ENCODE measurements at regions not wholly inside any gene's neighbourhood (a gene's known extent, or its start where the extent isn't known, plus 50 kb on each side); places are given as distances from the start of the nearest gene placed in this dataset.

- Histone ChIP-seq H3K9me1 (ENCODE audit: insufficient read depth, low read length) (no peaks in the 10 kb centered on the region), H3K4me2 (ENCODE audit: low read depth, low read length) (no peak overlapping the region), H3K14ac (replicated peaks; ENCODE audit: low read depth, low read length) (no peak overlapping the region), H3K9me3 (ENCODE audit: control insufficient read depth, insufficient read depth, low read length) (no peaks in the 10 kb centered on the region), H2BK5ac (ENCODE audit: low read depth, low read length, poor library complexity, severe bottlenecking) (no peak overlapping the region), H4K91ac (ENCODE audit: insufficient read depth, low read depth, low read length) (no peak overlapping the region), H3K4ac (ENCODE audit: low read depth, low read length) (no peak overlapping the region), H2BK20ac (ENCODE audit: low read depth, low read length) (no peak overlapping the region), H3K56ac (ENCODE audit: extremely low read depth, insufficient read depth, low read length) (no peak overlapping the region), H3K4me3 (ENCODE audit: insufficient read depth, low read depth, low read length) (no peak overlapping the region), H3K27me3 (ENCODE audit: control insufficient read depth, insufficient read depth, low read length) (no peaks in the 10 kb centered on the region), H2AFZ (replicated peaks; ENCODE audit: low read length, poor library complexity) (no peak overlapping the region), H2AK5ac (ENCODE audit: low read depth, low read length) (no peak overlapping the region), H4K20me1 (ENCODE audit: insufficient read depth, low read length) (no peaks in the 10 kb centered on the region), H4K5ac (ENCODE audit: low read depth, low read length) (no peak overlapping the region), H4K8ac (ENCODE audit: low read depth in 2 of 2, low read length in 2 of 2) (no peak overlapping the region), H3K27ac (ENCODE audit: insufficient read depth, low read length) (no peak overlapping the region), H3K23ac (ENCODE audit: low read depth, low read length) (no peak overlapping the region), H3K79me1 (ENCODE audit: low read depth in 1 of 2, low read length in 2 of 2) (no peaks in the 10 kb centered on the region), H3K36me3 (ENCODE audit: control insufficient read depth, insufficient read depth, low read length) (no peaks in the 10 kb centered on the region), H3K18ac (ENCODE audit: low read depth, low read length) (no peak overlapping the region), H3K9ac (ENCODE audit: low read depth, low read length) (no peak overlapping the region), H3K4me1 (ENCODE audit: control insufficient read depth, insufficient read depth, low read length) (no peaks in the 10 kb centered on the region), H2BK15ac (ENCODE audit: low read depth, low read length) (no peak overlapping the region), H2AK9ac (replicated peaks; ENCODE audit: low read depth, low read length, poor library complexity) (no peak overlapping the region), H2BK120ac (ENCODE audit: low read depth, low read length) (no peak overlapping the region)
- ATAC-seq (ENCODE audit: low read depth) (no peak), DNase-seq (no peak)
- intact Hi-C loops (cut with micrococcal nuclease) (no loop called here), in situ Hi-C loops (cut with MboI; ENCODE audit: low sequenced_read_pairs) (no loop called here), dilution Hi-C loops (cut with HindIII; ENCODE audit: low sequenced_read_pairs, unreplicated experiment) (no loop called here)
- ChIA-PET CTCF (no interaction called here), POLR2A (ENCODE audit: unreplicated experiment) (no interaction called here)
- no TSS peak for BruUV-seq (replicated peaks)
- WGBS, 2 experiments (ENCODE audit: extremely low coverage in 2 of 2, insufficient read length in 1 of 2): no CpG with 5 or more reads among the region's 1 CpG
- TF ChIP-seq BHLHE40 (IDR thresholded peaks at IDR 0.05; ENCODE audit: low read depth, low read length): no peak
- TF ChIP-seq SMC3 (IDR thresholded peaks at IDR 0.05; ENCODE audit: low read depth, low read length): no peak
- no peak for TF ChIP-seq MXI1 (IDR thresholded peaks at IDR 0.05; ENCODE audit: borderline replicate concordance, low read depth, low read length)
- no peak for TF ChIP-seq CTCF (conservative IDR thresholded peaks at IDR 0.05; ENCODE audit: low read depth, low read length)
- no peak for TF ChIP-seq CEBPB (IDR thresholded peaks at IDR 0.05; ENCODE audit: low read depth, low read length)
- TF ChIP-seq ELK1 (IDR thresholded peaks at IDR 0.05; ENCODE audit: borderline replicate concordance, low read depth, low read length): no peak
- TF ChIP-seq RAD21 (IDR thresholded peaks at IDR 0.05; ENCODE audit: low read length): no peak
- TF ChIP-seq, protein P1, sequence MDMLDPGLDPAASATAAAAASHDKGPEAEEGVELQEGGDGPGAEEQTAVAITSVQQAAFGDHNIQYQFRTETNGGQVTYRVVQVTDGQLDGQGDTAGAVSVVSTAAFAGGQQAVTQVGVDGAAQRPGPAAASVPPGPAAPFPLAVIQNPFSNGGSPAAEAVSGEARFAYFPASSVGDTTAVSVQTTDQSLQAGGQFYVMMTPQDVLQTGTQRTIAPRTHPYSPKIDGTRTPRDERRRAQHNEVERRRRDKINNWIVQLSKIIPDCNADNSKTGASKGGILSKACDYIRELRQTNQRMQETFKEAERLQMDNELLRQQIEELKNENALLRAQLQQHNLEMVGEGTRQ (IDR thresholded peaks at IDR 0.05; ENCODE audit: low read depth, low read length): no peak
- no peak for TF ChIP-seq RCOR1 (IDR thresholded peaks at IDR 0.05; ENCODE audit: insufficient replicate concordance, low read length)
- TF ChIP-seq CHD1 (IDR thresholded peaks at IDR 0.05; ENCODE audit: low read depth, low read length): no peak
- no peak for TF ChIP-seq POLR2A (IDR thresholded peaks at IDR 0.05; ENCODE audit: low read depth, low read length)
- no peak for TF ChIP-seq FOS (IDR thresholded peaks at IDR 0.05; ENCODE audit: low read depth, low read length)
- no peak for TF ChIP-seq MAZ (IDR thresholded peaks at IDR 0.05; ENCODE audit: borderline replicate concordance, low read depth, low read length)
- TF ChIP-seq MAFK (IDR thresholded peaks at IDR 0.05; ENCODE audit: low read depth, low read length): no peak
- no peak for TF ChIP-seq RFX5 (IDR thresholded peaks at IDR 0.05; ENCODE audit: low read depth, low read length)
- no peak for TF ChIP-seq NFE2L2 (IDR thresholded peaks at IDR 0.05; ENCODE audit: low read depth, low read length)
Measured at GRCh38 chr1:82819234-82819633, 1018.5 kb downstream of the ADGRL2 start.
